ENCODE measurements at regions not wholly inside any gene's neighbourhood (a gene's known extent, or its start where the extent isn't known, plus 50 kb on each side); places are given as distances from the start of the nearest gene placed in this dataset.

DNA sequence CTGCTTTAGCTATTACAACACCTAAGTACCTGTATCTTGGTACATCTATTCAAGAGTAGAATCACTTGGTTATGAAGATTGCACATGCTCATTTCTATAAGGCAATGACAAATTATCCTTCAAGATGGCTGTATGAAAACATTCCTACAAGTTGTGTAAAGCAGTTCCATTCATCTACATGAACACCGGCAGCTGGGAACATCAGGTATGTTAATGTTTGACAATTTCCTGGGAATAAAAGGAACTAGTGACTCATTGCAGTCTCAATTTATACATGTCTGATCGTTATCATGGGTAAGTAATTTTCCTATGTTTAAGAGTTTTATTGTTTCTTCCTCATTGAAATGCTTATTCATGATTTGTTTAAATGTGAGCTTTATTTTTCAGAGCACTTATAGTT lies 203.2 kb upstream of the SEMA3E start:
- no peak overlapping the region for H3K4me3 ChIP-seq (ENCODE audit: control insufficient read depth, low read depth, low read length)
- DNase-seq (ENCODE audit: low read depth): no peak
- TF ChIP-seq, protein P1, sequence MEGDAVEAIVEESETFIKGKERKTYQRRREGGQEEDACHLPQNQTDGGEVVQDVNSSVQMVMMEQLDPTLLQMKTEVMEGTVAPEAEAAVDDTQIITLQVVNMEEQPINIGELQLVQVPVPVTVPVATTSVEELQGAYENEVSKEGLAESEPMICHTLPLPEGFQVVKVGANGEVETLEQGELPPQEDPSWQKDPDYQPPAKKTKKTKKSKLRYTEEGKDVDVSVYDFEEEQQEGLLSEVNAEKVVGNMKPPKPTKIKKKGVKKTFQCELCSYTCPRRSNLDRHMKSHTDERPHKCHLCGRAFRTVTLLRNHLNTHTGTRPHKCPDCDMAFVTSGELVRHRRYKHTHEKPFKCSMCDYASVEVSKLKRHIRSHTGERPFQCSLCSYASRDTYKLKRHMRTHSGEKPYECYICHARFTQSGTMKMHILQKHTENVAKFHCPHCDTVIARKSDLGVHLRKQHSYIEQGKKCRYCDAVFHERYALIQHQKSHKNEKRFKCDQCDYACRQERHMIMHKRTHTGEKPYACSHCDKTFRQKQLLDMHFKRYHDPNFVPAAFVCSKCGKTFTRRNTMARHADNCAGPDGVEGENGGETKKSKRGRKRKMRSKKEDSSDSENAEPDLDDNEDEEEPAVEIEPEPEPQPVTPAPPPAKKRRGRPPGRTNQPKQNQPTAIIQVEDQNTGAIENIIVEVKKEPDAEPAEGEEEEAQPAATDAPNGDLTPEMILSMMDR (conservative IDR thresholded peaks at IDR 0.05; ENCODE audit: control insufficient read depth, insufficient read depth, low read depth, low read length): no peak

DNA sequence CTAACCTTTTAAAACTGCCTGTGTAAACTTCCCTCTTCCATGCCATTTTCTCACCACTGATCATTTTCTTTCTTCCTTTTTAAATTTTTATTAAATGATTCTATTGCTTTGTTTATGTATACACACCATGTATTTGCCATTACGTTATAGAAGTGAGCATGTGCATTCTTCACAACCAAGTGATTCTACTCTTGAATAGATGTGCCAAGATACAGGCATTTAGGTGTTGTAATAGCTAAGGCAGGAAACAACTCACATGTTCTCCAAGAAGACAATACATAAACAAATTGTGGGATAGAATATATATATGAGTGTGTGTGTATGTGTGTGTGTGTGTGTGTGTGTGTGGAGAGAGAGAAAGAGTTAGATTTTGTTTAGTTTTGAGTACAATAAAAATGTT lies 202.6 kb upstream of the SEMA3E start:
- H3K4me3 ChIP-seq (ENCODE audit: control insufficient read depth, low read depth, low read length): no peak overlapping the region
- no peak for DNase-seq (ENCODE audit: low read depth)
- TF ChIP-seq, protein P1 (conservative IDR thresholded peaks at IDR 0.05; ENCODE audit: control insufficient read depth, insufficient read depth, low read depth, low read length): no peak

DNA sequence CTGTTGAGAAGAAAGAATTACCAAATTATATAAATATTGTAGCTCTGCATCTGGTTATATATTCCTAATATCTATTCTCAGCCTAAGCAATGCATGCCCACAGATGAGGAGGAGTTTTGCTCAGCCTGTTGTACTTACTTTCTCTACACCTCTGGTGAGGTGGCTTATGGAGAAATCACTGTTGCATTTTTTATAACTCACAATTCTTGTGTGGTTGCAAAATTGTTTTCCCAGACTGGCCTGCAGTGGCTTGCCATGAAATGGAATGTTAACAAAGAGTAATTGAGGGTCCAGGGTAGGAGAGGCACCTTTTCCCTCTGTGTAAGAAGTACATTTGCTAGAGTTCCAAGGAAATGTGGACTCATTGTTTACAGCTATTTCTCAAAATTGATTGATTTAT lies 202.0 kb upstream of the SEMA3E start:
- TF ChIP-seq, protein P1 (conservative IDR thresholded peaks at IDR 0.05; ENCODE audit: control insufficient read depth, insufficient read depth, low read depth, low read length): no peak
- DNase-seq (ENCODE audit: low read depth): no peak
- H3K4me3 ChIP-seq (ENCODE audit: control insufficient read depth, low read depth, low read length): no peak overlapping the region

DNA sequence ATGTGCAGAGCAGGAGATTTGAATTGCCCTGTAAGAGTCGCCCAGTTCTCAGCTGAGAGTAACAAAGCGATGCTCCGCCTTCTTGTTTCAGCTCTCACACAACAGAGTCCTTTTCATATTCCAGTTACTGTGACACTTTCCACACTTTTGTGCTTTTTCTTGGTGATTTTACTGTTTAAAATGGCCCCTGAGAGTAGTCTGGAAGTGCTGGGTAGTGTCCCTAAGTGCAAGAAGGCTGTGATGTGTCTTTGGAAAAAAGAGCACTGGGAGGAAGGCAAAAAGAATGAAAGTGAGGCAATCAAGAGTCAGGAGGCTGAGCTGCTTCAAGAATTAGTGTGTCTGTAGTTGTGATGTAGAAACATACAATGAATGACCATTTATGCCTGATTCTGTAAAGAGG lies 201.2 kb upstream of the SEMA3E start:
- TF ChIP-seq, protein P1 (conservative IDR thresholded peaks at IDR 0.05; ENCODE audit: control insufficient read depth, insufficient read depth, low read depth, low read length): no peak
- H3K4me3 ChIP-seq (ENCODE audit: control insufficient read depth, low read depth, low read length): no peak overlapping the region
- peak; percentile 5 for DNase-seq (ENCODE audit: low read depth)

DNA sequence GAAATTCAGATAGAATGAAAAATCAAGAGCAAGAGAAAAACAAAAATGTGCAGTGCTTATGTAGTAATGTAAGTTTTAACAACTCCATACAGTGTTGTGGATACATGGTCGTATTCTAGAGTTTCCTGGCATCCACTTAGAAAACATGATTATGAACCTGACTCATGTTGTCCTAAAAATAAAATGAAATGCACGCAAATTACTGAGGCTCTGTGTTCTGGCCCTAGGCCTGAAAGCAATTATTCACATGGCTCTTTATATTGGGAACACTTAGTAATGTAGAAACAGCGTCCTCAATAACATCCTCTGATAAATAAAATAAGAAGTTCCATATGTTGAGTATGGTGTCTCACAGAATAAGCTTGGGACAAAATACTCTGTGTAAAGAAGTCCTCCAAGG lies 200.2 kb upstream of the SEMA3E start:
- peak; percentile 74 for DNase-seq (ENCODE audit: low read depth)
- H3K4me3 ChIP-seq (ENCODE audit: control insufficient read depth, low read depth, low read length): no peak overlapping the region
- TF ChIP-seq, protein P1 (conservative IDR thresholded peaks at IDR 0.05; ENCODE audit: control insufficient read depth, insufficient read depth, low read depth, low read length): no peak

DNA sequence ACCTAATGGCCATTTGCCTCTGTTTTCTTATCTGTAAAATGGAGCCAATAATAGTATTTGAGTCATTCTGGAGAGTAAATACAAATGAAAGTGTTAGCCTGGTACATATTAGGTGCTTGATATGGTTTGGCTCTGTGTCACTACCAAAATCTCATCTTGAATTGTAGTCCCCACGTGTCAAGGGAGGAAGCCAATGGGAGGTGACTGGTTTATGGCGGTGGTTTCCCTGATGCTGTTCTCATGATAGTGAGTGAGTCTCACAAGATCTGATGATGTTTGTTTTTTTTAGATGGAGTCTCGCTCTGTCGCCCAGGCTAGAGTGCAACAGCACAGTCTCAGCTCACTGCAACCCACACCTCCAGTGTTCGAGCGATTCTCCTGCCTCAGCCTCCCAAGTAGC lies 194.0 kb upstream of the SEMA3E start:
- DNase-seq (ENCODE audit: low read depth): no peak
- no peak overlapping the region for H3K4me3 ChIP-seq (ENCODE audit: control insufficient read depth, low read depth, low read length)
- TF ChIP-seq, protein P1 (conservative IDR thresholded peaks at IDR 0.05; ENCODE audit: control insufficient read depth, insufficient read depth, low read depth, low read length): no peak

DNA sequence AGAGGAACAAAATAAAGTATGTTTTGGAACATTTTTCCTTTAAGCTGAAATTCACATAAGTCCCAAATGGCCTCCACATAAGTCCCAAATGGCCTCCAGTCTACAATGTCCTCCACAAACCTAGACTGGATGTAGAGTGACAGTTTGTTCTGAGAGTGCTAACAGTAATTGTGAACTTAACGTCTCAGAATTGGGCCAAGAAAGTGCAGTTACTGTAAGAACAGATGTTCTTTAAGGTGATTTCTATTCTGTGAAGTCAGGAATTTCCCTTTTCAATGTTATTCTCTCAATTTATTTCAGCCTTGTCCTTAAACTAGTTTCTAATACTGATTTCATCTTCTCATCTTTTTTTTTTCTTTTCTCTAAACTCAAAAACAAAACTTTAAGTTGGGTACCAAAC lies 188.7 kb upstream of the SEMA3E start:
- TF ChIP-seq, protein P1 (conservative IDR thresholded peaks at IDR 0.05; ENCODE audit: control insufficient read depth, insufficient read depth, low read depth, low read length): no peak
- DNase-seq (ENCODE audit: low read depth): no peak
- H3K4me3 ChIP-seq (ENCODE audit: control insufficient read depth, low read depth, low read length): no peak overlapping the region

Data from fibroblast of mammary gland (primary cell).